GM12891 (cell line): ENCODE measurements at regions not wholly inside any gene's neighbourhood (a gene's known extent, or its start where the extent isn't known, plus 50 kb on each side); places are given as distances from the start of the nearest gene placed in this dataset.

ENCODE experiments used
- DNase-seq: peaks from one replicate; pipeline ENCODE4 v3.0.0; 2011; ENCODE audit warnings: low spot score; ENCODE audit not compliant: insufficient read length
- FAIRE-seq: peaks from 2 replicates; lab custom pipeline; 2011; peaks lifted over from hg19 to GRCh38; lab: Jason Lieb, UNC
- PAX5 ChIP-seq: IDR thresholded peaks from 2 replicates; pipeline ENCODE4 v1.6.1; 2011; ENCODE audit warnings: low read length, moderate library complexity, mild to moderate bottlenecking; ENCODE audit not compliant: insufficient read depth, severe bottlenecking
- POLR2A ChIP-seq: IDR thresholded peaks from 2 replicates; pipeline ENCODE4 v1.6.1; 2011; ENCODE audit warnings: low read depth, low read length, control low read depth
- POLR2AphosphoS5 ChIP-seq: IDR thresholded peaks from 2 replicates; pipeline ENCODE4 v1.6.1; 2011; ENCODE audit warnings: low read depth, low read length, control low read depth
- POU2F2 ChIP-seq: IDR thresholded peaks from 2 replicates; pipeline ENCODE4 v1.6.1; 2011; ENCODE audit warnings: low read depth, mild to moderate bottlenecking, control low read depth, low read length, moderate library complexity
- SPI1 ChIP-seq: IDR thresholded peaks from 2 replicates; pipeline ENCODE4 v1.6.1; 2011; ENCODE audit warnings: low read depth, low read length, control low read depth
- TAF1 ChIP-seq: IDR thresholded peaks from 2 replicates; pipeline ENCODE4 v1.6.1; 2011; ENCODE audit warnings: low read depth, low read length, control low read depth

DNA sequence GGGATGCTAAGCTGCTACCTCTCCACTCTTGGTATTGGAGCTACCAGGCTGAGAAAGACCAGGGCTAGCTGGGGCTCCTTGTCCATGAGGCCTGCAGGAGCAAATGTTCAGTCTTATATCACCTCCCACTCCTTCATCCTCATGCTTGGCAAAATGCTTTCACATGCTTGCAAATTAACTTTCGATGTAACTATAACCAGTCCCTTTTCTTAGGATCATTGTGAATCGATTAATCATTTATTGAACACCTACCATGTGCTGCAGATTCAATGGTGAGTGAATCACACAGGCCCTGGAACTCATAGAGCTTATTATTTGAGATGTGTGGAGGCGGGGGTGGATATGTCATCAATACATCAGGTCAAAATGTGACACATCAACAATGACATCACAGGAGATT lies 138.6 kb downstream of the EMX2 start:
- DNase-seq (no peak), FAIRE-seq (no peak)
- TF ChIP-seq TAF1 (no peak), POLR2A (no peak), SPI1 (no peak), PAX5 (no peak), POLR2AphosphoS5 (no peak), POU2F2 (no peak)

DNA sequence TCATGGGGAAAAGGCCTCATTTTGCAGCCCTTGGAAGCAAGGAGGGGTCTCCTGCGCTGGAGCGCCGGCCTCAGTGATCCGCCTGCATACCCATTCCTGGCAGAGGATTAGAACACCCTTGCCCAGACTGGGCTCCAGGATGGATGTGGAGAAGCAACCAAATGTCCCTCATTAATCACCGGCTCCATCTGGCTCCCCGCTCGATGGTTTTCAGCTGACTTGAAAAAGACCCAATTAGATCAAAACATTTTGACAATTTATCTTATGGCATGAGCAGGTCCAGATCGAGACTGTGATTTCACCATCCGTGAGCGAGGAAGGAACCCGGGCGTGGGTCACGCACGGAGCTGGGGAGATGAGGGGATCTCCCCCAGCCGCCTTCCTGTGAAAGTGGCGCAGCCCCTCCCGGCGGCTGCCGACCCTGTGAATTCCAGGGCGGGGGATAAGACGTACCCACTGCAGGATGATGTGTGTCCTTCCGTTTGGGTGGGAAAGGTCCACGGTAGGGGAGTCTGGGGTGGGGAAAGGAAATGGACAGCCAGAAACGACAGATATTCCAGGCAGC lies 141.6 kb downstream of the EMX2 start:
- FAIRE-seq = no peak
- no peak for DNase-seq
- TF ChIP-seq POLR2AphosphoS5 (no peak), SPI1 (no peak), POU2F2 (no peak), PAX5 (no peak), POLR2A (no peak), TAF1 (no peak)

- no peak for TF ChIP-seq POLR2AphosphoS5
- TF ChIP-seq POLR2A = no peak
- TF ChIP-seq SPI1 = no peak
- TF ChIP-seq PAX5 = no peak
- no peak for TF ChIP-seq POU2F2
- FAIRE-seq (no peak), DNase-seq (peak; percentile 23)
These were observed 142.2 kb downstream of the EMX2 start for GRCh38 chr10:117684672-117685211.

DNA sequence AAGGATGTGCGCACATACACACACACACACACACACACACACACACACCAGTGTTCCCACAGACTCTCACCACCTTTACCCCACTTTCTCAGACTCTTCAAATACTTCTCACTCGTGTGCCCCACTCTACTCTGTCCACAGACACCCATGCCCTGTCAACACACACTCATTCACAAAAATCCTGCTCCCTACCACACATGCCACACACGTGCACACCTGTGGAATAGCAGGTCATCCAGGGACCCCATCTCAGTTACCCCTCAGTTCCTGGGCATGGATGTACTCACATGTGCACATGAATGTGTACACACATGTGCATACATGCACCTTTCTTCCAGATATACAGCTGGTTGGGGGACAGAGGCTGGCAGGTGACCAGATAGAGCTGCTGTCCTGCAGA lies 142.9 kb downstream of the EMX2 start:
- DNase-seq (no peak), FAIRE-seq (no peak)
- TF ChIP-seq POLR2AphosphoS5 (no peak), PAX5 (no peak), SPI1 (no peak), TAF1 (no peak), POLR2A (no peak), POU2F2 (no peak)

DNA sequence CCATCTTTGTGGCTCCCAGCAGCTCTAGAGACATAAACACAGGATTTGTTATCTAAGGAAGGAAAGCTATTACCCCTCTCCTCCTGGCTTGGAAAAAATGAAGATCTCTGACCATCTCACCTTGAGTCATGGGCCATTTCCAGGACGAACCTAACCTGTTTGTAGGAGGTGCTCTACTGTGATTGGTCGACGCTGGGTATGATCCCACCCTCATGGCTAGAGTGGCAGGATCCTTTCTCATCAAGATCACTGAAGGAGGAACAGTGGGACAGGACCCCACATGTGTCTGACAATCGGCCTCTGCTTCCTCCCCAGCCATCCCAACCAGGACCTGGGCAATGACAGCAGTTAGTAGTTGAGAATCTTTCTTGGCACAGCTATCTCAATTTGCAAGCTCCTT lies 144.1 kb downstream of the EMX2 start:
- no peak for FAIRE-seq
- DNase-seq = no peak
- TF ChIP-seq PAX5 = no peak
- TF ChIP-seq POU2F2 = no peak
- TF ChIP-seq TAF1 = no peak
- no peak for TF ChIP-seq SPI1
- no peak for TF ChIP-seq POLR2AphosphoS5
- TF ChIP-seq POLR2A = no peak

DNA sequence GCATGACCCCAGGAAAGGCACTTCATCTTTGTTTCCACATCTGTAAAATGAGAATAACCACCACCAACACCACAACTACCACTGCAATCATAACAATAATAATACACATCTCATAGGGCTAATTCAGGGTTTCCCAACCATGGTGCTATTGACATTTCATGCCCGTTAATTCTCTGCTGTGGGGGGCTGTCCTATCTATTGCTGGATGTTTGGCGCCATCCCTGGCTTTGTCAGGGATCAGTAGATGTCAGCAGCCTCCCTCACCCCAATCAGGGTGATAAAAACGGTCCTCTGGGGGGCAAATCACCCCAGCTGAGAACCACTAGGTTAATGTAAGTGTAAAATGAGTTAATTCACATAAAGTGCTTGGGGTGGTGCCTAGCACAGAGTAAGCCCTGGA lies 145.8 kb downstream of the EMX2 start:
- DNase-seq = no peak
- no peak for TF ChIP-seq PAX5
- no peak for TF ChIP-seq POU2F2
- no peak for TF ChIP-seq TAF1
- no peak for FAIRE-seq

- FAIRE-seq (no peak), DNase-seq (no peak)
- no peak for TF ChIP-seq POU2F2
- TF ChIP-seq POLR2AphosphoS5 = no peak
- no peak for TF ChIP-seq POLR2A
- no peak for TF ChIP-seq TAF1
- no peak for TF ChIP-seq PAX5
- no peak for TF ChIP-seq SPI1
These were observed 147.0 kb downstream of the EMX2 start for GRCh38 chr10:117689566-117689965.

DNA sequence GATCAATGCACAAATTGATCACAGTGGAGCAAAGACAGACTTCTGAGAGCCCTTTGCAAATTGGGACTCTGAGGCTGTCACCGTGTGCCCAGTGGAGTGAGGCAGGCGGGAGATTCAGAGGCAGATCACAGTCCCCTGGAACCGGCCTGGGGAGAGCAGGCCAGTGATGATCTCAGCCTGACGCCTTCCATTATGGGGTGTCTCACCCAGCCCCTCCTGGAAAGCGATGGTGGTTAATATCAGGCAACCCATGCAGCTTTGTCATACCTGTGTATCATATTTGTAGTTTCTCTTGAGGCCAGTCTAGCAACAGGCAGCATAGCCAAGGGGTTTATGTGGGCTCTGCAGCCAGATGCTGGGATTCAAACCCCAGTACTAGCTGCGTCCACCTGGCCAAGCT lies 147.8 kb downstream of the EMX2 start:
- DNase-seq (no peak), FAIRE-seq (no peak)
- TF ChIP-seq PAX5 (no peak), POU2F2 (no peak)

GRCh38 chr10:117694190-117694589 lies 151.6 kb downstream of the EMX2 start:
- FAIRE-seq (no peak), DNase-seq (no peak)
- TF ChIP-seq PAX5 = no peak
- no peak for TF ChIP-seq POLR2A

- FAIRE-seq = no peak
- no peak for TF ChIP-seq PAX5
- no peak for TF ChIP-seq POLR2AphosphoS5
- TF ChIP-seq TAF1 = no peak
- no peak for TF ChIP-seq POU2F2
- no peak for DNase-seq
These were observed 154.9 kb downstream of the EMX2 start for GRCh38 chr10:117697402-117697801.

DNA sequence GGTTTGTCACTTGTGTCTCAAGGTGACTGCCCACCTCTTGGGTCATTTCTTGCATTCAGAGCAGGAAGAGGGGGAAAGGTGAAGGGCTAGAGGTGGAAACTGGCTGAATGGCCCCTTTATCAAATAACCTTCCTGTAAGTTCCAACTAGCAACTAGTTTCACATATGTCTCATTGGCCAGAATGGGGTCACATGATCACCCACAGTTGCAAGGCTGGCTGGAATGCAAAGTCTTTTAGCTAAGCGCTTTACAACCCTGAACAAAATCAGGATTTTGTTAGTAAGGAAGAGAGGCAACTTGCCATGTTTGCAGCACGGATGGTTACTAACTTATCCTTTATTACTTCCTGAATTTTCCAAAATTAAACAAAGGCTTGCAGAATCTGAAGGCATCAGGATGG lies 156.3 kb downstream of the EMX2 start:
- no peak for FAIRE-seq
- TF ChIP-seq POLR2AphosphoS5 = no peak
- no peak for TF ChIP-seq POU2F2
- no peak for TF ChIP-seq POLR2A
- TF ChIP-seq TAF1 = no peak
- no peak for TF ChIP-seq PAX5
- TF ChIP-seq SPI1 = no peak
- no peak for DNase-seq
